ENCODE measurements at regions not wholly inside any gene's neighbourhood (a gene's known extent, or its start where the extent isn't known, plus 50 kb on each side); places are given as distances from the start of the nearest gene placed in this dataset.
"Not testable (repeated sequence)": the region's sequence is repeated elsewhere in the genome, so short reads cannot be mapped to it uniquely, and the experiment has no call there.

- DNase-seq (ENCODE audit: low read depth) = no peak
- H3K4me3 ChIP-seq (replicated peaks; ENCODE audit: low read depth, low read length) = no peak overlapping the region
- no peak for TF ChIP-seq CTCF (IDR thresholded peaks at IDR 0.05; ENCODE audit: low read length, missing control alignments)
Observed at GRCh38 chr14:103231376-103232019, 102.5 kb upstream of the EIF5 start.

DNA sequence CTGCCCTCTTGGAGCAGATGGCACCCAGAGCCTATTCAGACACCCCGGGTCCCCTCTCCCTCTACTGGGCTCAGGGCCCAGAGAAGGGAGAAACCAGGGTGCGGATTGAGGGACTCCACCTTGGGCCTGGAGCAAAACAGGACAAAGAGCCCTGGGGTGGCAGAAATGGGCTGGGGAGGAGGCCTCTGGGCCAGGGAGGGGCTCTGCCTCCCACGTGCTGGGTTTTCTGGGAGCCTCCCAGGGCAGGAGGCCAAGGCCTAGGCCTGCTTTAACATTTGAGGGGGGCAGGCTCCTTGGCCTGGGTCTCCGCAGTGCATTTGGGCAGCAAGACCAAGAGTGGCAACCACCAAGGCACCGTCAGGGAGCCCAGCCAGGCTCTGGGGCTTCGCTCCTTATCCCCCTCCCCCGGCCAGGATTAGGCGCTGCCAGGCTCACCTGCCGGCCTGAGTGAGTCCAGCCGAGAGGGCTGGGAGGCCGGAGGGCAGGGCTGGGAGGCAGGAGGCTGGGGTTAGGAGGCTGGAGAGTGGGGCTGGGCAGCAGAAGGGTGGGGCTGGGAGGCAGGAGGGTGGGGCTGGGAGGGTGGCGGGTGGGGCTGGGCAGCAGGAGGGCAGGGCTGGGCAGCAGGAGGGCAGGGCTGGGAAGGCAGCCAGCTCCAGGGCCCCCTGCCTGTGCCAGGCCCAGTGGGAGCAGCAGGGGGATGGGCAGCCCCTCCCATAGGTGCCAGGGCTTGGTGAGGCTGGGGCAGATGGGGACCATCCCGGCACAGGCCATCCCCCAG lies 101.8 kb upstream of the EIF5 start:
- DNase-seq (ENCODE audit: low read depth) = no peak
- no peak for TF ChIP-seq CTCF (IDR thresholded peaks at IDR 0.05; ENCODE audit: low read length, missing control alignments)
- no peak overlapping the region for H3K4me3 ChIP-seq (replicated peaks; ENCODE audit: low read depth, low read length)

GRCh38 chr14:103232831-103233319 lies 101.2 kb upstream of the EIF5 start:
- TF ChIP-seq CTCF (IDR thresholded peaks at IDR 0.05; ENCODE audit: low read length, missing control alignments) = no peak
- H3K4me3 ChIP-seq (replicated peaks; ENCODE audit: low read depth, low read length) = no peak overlapping the region
- no peak for DNase-seq (ENCODE audit: low read depth)

GRCh38 chr14:103233328-103233727 lies 100.7 kb upstream of the EIF5 start:
- no peak overlapping the region for H3K4me3 ChIP-seq (replicated peaks; ENCODE audit: low read depth, low read length)
- TF ChIP-seq CTCF (IDR thresholded peaks at IDR 0.05; ENCODE audit: low read length, missing control alignments) = no peak
- DNase-seq (ENCODE audit: low read depth) = no peak

GRCh38 chr14:103234826-103235225 lies 99.2 kb upstream of the EIF5 start:
- H3K4me3 ChIP-seq (replicated peaks; ENCODE audit: low read depth, low read length); DNase-seq (ENCODE audit: low read depth): not testable (repeated sequence)

DNA sequence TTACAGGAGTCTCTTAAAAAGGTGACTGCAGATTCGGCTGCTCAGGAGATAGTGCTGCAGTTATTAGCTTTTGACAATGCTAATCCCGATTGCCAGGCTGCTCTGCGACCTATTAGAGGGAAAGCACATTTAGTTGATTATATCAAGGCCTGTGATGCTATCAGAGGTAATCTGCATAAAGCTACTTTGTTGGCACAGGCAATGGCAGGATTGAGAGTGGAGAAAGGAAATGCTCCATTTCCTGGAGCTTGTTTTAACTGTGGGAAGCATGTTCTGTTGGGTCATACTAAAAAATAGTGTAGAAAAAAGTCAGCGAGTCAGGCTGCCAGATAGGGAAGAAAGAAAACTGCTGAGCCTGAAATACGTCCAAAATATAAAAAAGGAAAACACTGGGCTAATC lies 98.5 kb upstream of the EIF5 start:
- peak; percentile 35 for DNase-seq (ENCODE audit: low read depth)
- not testable (repeated sequence) for H3K4me3 ChIP-seq (replicated peaks; ENCODE audit: low read depth, low read length)

DNA sequence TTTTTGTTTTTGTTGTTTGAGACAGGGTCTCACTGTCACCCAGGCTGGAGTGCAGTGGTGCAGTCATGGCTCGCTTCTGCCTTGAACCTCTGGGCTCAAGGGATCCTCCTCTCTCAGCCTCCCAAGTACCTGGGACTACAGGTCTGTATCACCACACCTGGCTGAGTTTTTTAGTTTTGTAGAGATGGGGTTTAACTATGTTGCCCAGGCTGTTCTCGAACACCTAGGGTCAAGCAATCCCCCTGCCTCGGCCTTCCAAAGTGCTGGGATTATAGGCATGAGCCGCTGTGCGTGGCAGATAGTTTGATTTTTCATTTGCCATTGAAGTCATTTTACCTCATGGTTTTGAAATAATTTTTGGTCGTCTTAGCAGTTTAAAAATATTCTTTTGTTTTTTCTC lies 94.3 kb upstream of the EIF5 start:
- no peak for TF ChIP-seq CTCF (IDR thresholded peaks at IDR 0.05; ENCODE audit: low read length, missing control alignments)
- H3K4me3 ChIP-seq (replicated peaks; ENCODE audit: low read depth, low read length) = no peak overlapping the region
- DNase-seq (ENCODE audit: low read depth) = no peak

DNA sequence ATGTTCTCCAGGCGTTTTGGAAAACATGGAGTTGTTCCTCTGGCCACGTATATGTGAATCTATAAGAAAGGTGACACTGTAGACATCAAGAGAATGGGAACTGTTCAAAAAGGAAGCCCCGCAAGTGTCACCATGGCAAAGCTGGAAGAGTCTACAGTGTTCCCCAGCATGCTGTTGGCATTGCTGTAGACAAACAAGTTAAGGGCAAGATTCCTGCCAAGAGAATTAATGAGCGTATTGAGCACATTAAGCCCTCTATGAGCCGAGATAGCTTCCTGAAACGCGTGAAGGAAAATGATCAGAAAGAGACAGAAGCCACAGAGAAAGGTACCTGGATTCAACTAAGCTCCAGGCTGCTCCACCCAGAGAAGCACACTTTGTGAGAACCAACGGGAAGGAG lies 92.5 kb upstream of the EIF5 start:
- H3K4me3 ChIP-seq (replicated peaks; ENCODE audit: low read depth, low read length) = no peak overlapping the region
- no peak for DNase-seq (ENCODE audit: low read depth)
- no peak for TF ChIP-seq CTCF (IDR thresholded peaks at IDR 0.05; ENCODE audit: low read length, missing control alignments)

Measured in fibroblast of pulmonary artery (primary cell).